ENCODE measurements at regions not wholly inside any gene's neighbourhood (a gene's known extent, or its start where the extent isn't known, plus 50 kb on each side); places are given as distances from the start of the nearest gene placed in this dataset.

DNA sequence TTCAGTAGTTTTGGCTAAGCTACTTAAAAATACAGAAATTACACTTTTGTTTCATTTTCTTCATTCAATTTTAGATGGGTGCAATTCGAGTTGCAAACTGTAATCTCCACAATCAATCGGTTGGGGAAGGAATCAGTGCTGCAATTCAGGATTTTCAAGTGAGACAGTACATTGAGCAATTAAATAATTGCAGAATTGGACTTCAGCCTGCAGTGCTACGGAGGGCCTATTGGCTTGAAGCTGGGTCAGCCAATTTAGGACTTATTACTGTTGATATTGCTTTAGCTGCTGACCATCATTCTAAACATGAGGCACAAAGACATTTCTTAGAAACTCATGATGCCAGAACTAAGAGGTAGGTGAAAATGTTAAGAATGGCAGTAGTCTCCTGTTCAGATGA, 77.7 kb downstream of the BLTP1 start:
- H3K27ac Mint-ChIP-seq, result peak overlapping the region in 1 of 3 donors; percentile 71
- no peak for DNase-seq
- no peak for ATAC-seq (ENCODE audit: low read depth in 2 of 2)
- H3K4me1 Mint-ChIP-seq, result peaks cover 0 to 7% (median under 1%) of the 10 kb centered on the region in 4 donors
- no peaks in the 10 kb centered on the region for H3K9me3 Mint-ChIP-seq
- Histone ChIP-seq H3K36me3 (ENCODE audit: control insufficient read depth, insufficient read depth, low read length) (peaks cover 54% of the 10 kb centered on the region), H3K27ac (ENCODE audit: insufficient read depth, low read length, poor library complexity, severe bottlenecking) (no peak overlapping the region), H3K9me3 (ENCODE audit: control insufficient read depth in 2 of 2, low read length in 2 of 2) (no peaks in the 10 kb centered on the region), H3K4me1 (ENCODE audit: control insufficient read depth, insufficient read depth, low read length, poor library complexity, severe bottlenecking) (no peaks in the 10 kb centered on the region), H3K4me3 (ENCODE audit: low read depth, low read length) (no peak overlapping the region), H3K27me3 (ENCODE audit: control insufficient read depth, insufficient read depth, low read length) (no peaks in the 10 kb centered on the region)
- H3K27me3 Mint-ChIP-seq, result no peaks in the 10 kb centered on the region
- peaks cover 42% of the 10 kb centered on the region for H3K36me3 Mint-ChIP-seq
- H3K4me3 Mint-ChIP-seq, result no peak overlapping the region

DNA sequence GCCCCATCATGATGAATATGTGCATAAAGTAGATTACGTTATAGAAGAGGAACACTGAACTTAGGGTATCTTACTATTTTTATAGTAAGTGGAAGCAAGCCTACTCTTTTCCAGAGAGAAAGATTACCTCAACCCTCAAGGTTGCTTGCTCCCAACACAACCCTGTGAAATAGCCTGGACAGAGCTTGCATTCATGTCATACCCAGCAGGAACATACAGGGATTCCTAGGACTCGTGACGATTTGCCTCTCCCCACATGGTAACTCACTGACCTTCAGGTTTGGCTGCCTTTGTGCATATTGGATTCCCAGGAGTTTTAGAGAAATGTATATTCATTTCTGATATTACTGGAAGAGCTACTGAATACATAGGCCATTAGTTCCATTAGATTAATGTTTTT, 80.5 kb downstream of the BLTP1 start:
- Mint-ChIP-seq H3K36me3 (peaks cover 50% of the 10 kb centered on the region), H3K27ac (no peak overlapping the region)
- H3K4me3 ChIP-seq (ENCODE audit: low read depth, low read length), result no peak overlapping the region

DNA sequence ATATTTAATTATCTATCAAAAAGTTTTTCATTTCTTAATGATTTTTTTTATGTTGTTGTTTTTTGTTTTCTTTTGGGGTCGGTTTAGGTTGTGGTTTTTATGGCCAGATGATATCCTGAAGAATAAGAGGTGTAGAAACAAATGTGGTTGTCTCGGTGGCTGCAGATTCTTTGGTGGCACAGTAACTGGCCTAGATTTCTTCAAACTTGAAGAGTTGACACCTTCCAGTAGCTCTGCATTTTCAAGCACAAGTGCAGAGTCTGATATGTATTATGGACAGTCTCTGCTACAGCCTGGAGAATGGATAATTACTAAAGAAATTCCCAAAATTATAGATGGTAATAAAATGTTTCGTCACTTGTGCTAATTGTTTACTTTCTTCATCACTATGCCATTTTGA, 82.6 kb downstream of the BLTP1 start:
- ATAC-seq (ENCODE audit: low read depth in 2 of 2) (no peak), DNase-seq (no peak)
- H3K4me3 Mint-ChIP-seq, result no peak overlapping the region
- Histone ChIP-seq H3K27me3 (ENCODE audit: control insufficient read depth, insufficient read depth, low read length) (no peaks in the 10 kb centered on the region), H3K4me1 (ENCODE audit: control insufficient read depth, insufficient read depth, low read length, poor library complexity, severe bottlenecking) (no peaks in the 10 kb centered on the region), H3K36me3 (ENCODE audit: control insufficient read depth, insufficient read depth, low read length) (peaks cover 44% of the 10 kb centered on the region), H3K27ac (ENCODE audit: insufficient read depth, low read length, poor library complexity, severe bottlenecking) (no peak overlapping the region), H3K4me3 (ENCODE audit: low read depth, low read length) (no peak overlapping the region), H3K9me3 (ENCODE audit: control insufficient read depth in 2 of 2, low read length in 2 of 2) (no peaks in the 10 kb centered on the region)
- peak overlapping the region in 1 of 3 donors; percentile 20 for H3K27ac Mint-ChIP-seq
- peaks cover 56% of the 10 kb centered on the region for H3K36me3 Mint-ChIP-seq
- peaks cover 0 to 19% (median 4%) of the 10 kb centered on the region in 4 donors for H3K4me1 Mint-ChIP-seq
- no peaks in the 10 kb centered on the region for H3K27me3 Mint-ChIP-seq
- no peaks in the 10 kb centered on the region for H3K9me3 Mint-ChIP-seq

More for the DNA sequence above, 80.5 kb downstream of the BLTP1 start:
- Histone ChIP-seq H3K27ac (ENCODE audit: insufficient read depth, low read length, poor library complexity, severe bottlenecking) (no peak overlapping the region), H3K4me1 (ENCODE audit: control insufficient read depth, insufficient read depth, low read length, poor library complexity, severe bottlenecking) (no peaks in the 10 kb centered on the region), H3K36me3 (ENCODE audit: control insufficient read depth, insufficient read depth, low read length) (peaks cover 40% of the 10 kb centered on the region), H3K27me3 (ENCODE audit: control insufficient read depth, insufficient read depth, low read length) (no peaks in the 10 kb centered on the region), H3K9me3 (ENCODE audit: control insufficient read depth in 2 of 2, low read length in 2 of 2) (no peaks in the 10 kb centered on the region)
- Mint-ChIP-seq H3K9me3 (no peaks in the 10 kb centered on the region), H3K4me3 (no peak overlapping the region), H3K27me3 (no peaks in the 10 kb centered on the region), H3K4me1 (peaks cover 0 to 10% (median 2%) of the 10 kb centered on the region in 4 donors)
- ATAC-seq (ENCODE audit: low read depth in 2 of 2) (no peak), DNase-seq (no peak)

DNA sequence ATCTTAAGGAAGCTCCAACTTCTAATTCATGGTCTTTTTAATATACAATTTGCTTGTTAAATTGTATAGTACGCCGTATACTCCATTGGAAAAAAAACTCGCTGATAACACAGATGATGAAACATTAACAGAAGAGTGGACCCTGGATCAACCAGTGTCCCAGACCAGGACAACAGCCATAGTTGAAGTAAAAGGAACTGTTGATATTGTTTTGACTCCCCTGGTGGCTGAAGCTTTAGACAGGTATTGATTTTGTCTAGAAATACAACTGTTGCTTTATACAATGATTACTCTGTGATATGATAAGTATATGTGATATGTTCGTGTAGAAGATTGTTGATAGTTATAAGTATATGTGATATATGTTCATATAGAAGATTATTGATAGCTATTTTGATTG, 91.7 kb downstream of the BLTP1 start:
- no peak for ATAC-seq (ENCODE audit: low read depth in 2 of 2)
- Mint-ChIP-seq H3K4me1 (peaks cover 0 to 8% (median 2%) of the 10 kb centered on the region in 4 donors), H3K27me3 (no peaks in the 10 kb centered on the region), H3K36me3 (peaks cover 46% of the 10 kb centered on the region), H3K9me3 (no peaks in the 10 kb centered on the region), H3K4me3 (no peak overlapping the region), H3K27ac (no peak overlapping the region)
- H3K27ac ChIP-seq (ENCODE audit: insufficient read depth, low read length, poor library complexity, severe bottlenecking), result no peak overlapping the region
- no peaks in the 10 kb centered on the region for H3K4me1 ChIP-seq (ENCODE audit: control insufficient read depth, insufficient read depth, low read length, poor library complexity, severe bottlenecking)
- H3K27me3 ChIP-seq (ENCODE audit: control insufficient read depth, insufficient read depth, low read length), result no peaks in the 10 kb centered on the region
- no peak for DNase-seq
- H3K36me3 ChIP-seq (ENCODE audit: control insufficient read depth, insufficient read depth, low read length), result peaks cover 53% of the 10 kb centered on the region
- H3K9me3 ChIP-seq (ENCODE audit: control insufficient read depth in 2 of 2, low read length in 2 of 2), result no peaks in the 10 kb centered on the region
- H3K4me3 ChIP-seq (ENCODE audit: low read depth, low read length), result no peak overlapping the region

DNA sequence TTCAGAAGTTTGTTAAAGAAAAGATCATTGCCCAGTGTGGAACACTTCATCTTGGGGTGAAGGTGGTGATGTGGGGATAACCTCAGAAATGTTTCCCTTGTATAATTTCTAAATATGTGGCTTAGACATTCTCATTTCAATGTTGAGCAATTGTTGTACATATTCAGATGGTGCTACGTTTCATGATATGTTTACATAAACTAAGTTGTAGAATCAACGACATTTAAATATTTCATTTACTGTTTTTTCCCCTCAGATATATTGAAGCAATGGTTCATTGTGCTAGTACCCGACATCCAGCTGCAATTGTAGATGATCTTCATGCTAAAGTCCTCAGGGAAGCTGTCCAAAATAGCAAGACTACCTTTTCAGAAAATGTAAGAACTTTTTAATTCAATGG, 92.6 kb downstream of the BLTP1 start:
- no peaks in the 10 kb centered on the region for H3K27me3 Mint-ChIP-seq
- H3K9me3 Mint-ChIP-seq, result no peaks in the 10 kb centered on the region
- Histone ChIP-seq H3K9me3 (ENCODE audit: control insufficient read depth in 2 of 2, low read length in 2 of 2) (no peaks in the 10 kb centered on the region), H3K36me3 (ENCODE audit: control insufficient read depth, insufficient read depth, low read length) (peaks cover 58% of the 10 kb centered on the region), H3K27me3 (ENCODE audit: control insufficient read depth, insufficient read depth, low read length) (no peaks in the 10 kb centered on the region), H3K27ac (ENCODE audit: insufficient read depth, low read length, poor library complexity, severe bottlenecking) (no peak overlapping the region), H3K4me3 (ENCODE audit: low read depth, low read length) (no peak overlapping the region), H3K4me1 (ENCODE audit: control insufficient read depth, insufficient read depth, low read length, poor library complexity, severe bottlenecking) (no peaks in the 10 kb centered on the region)
- ATAC-seq (ENCODE audit: low read depth in 2 of 2) (no peak), DNase-seq (no peak)
- H3K27ac Mint-ChIP-seq, result no peak overlapping the region
- H3K36me3 Mint-ChIP-seq, result peaks cover 45% of the 10 kb centered on the region
- H3K4me1 Mint-ChIP-seq, result peaks cover 0 to 6% (median 2%) of the 10 kb centered on the region in 4 donors
- H3K4me3 Mint-ChIP-seq, result no peak overlapping the region

DNA sequence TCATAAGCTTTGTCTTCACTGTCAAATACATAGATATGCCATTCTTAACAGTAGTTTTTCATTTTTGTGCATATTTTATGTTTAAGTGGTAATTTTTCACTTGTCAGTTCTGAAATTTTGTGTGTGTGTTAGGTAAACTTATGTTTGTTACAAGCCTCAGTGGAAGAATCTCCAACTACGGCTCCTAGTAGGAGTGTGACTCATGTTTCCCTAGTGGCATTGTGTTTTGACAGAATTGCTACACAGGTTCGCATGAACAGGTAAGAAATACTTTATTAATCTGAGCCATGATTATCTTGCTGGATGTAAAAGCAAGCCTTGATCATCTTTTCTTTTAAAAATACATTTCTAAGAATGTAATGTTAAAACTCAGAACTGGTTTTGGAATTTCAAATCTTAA, 94.4 kb downstream of the BLTP1 start:
- Histone ChIP-seq H3K4me3 (ENCODE audit: low read depth, low read length) (no peak overlapping the region), H3K27ac (ENCODE audit: insufficient read depth, low read length, poor library complexity, severe bottlenecking) (no peak overlapping the region), H3K27me3 (ENCODE audit: control insufficient read depth, insufficient read depth, low read length) (no peaks in the 10 kb centered on the region), H3K4me1 (ENCODE audit: control insufficient read depth, insufficient read depth, low read length, poor library complexity, severe bottlenecking) (no peaks in the 10 kb centered on the region), H3K9me3 (ENCODE audit: control insufficient read depth in 2 of 2, low read length in 2 of 2) (no peaks in the 10 kb centered on the region), H3K36me3 (ENCODE audit: control insufficient read depth, insufficient read depth, low read length) (peaks cover 67% of the 10 kb centered on the region)
- no peak overlapping the region for H3K4me3 Mint-ChIP-seq
- no peaks in the 10 kb centered on the region for H3K4me1 Mint-ChIP-seq
- no peaks in the 10 kb centered on the region for H3K9me3 Mint-ChIP-seq
- H3K36me3 Mint-ChIP-seq, result peaks cover 36% of the 10 kb centered on the region
- H3K27me3 Mint-ChIP-seq, result no peaks in the 10 kb centered on the region
- DNase-seq, result no peak
- no peak for ATAC-seq (ENCODE audit: low read depth in 2 of 2)
- H3K27ac Mint-ChIP-seq, result no peak overlapping the region

DNA sequence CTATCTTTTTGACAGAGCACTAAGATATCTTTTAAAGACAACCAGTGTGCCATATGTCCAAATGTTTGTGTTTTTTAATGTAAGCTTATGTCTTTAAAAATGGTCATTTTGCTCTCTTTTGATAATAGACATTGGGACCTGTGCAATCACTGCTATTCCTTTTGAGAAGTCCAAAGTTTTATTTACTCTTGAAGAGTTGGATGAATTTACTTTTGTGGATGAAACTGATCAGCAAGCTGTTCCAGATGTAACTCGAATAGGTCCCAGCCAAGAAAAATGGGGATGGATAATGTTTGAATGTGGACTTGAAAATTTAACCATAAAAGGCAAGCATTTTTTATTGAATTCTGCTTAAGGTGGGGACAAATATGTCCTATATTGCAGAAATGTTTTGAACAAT, 97.2 kb downstream of the BLTP1 start:
- Histone ChIP-seq H3K27ac (ENCODE audit: insufficient read depth, low read length, poor library complexity, severe bottlenecking) (no peak overlapping the region), H3K4me1 (ENCODE audit: control insufficient read depth, insufficient read depth, low read length, poor library complexity, severe bottlenecking) (no peaks in the 10 kb centered on the region), H3K36me3 (ENCODE audit: control insufficient read depth, insufficient read depth, low read length) (peaks cover 86% of the 10 kb centered on the region), H3K27me3 (ENCODE audit: control insufficient read depth, insufficient read depth, low read length) (no peaks in the 10 kb centered on the region), H3K4me3 (ENCODE audit: low read depth, low read length) (no peak overlapping the region), H3K9me3 (ENCODE audit: control insufficient read depth in 2 of 2, low read length in 2 of 2) (no peaks in the 10 kb centered on the region)
- DNase-seq (no peak), ATAC-seq (ENCODE audit: low read depth in 2 of 2) (no peak)
- H3K36me3 Mint-ChIP-seq, result peaks cover 50% of the 10 kb centered on the region
- no peak overlapping the region for H3K27ac Mint-ChIP-seq
- peaks cover 4% of the 10 kb centered on the region for H3K27me3 Mint-ChIP-seq
- H3K9me3 Mint-ChIP-seq, result peaks cover 0 to 1% (median 0%) of the 10 kb centered on the region in 7 donors
- peaks cover 0 to 11% (median 0%) of the 10 kb centered on the region in 4 donors for H3K4me1 Mint-ChIP-seq
- H3K4me3 Mint-ChIP-seq, result no peak overlapping the region

DNA sequence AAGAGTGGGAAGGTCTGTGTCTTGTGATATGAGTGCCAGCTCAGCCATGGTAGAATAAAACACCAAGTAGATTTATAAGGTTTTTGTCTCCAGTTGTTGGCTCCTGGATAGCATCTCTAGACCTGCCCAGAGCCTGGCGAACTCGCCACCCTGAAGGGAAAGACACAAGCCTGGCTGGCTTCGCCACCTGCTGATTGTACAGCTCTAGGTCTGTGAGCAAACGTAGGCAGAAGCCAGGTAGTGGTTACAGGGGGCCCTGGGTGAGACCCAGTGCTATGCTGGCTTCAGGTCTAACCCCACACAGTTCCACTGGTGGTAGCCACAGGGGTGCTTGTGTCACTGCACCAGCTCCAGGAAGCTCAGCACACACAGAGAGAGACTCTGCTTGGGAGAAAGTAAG, 100.5 kb downstream of the BLTP1 start:
- peaks cover 4% of the 10 kb centered on the region for H3K27me3 Mint-ChIP-seq
- Histone ChIP-seq H3K27me3 (ENCODE audit: control insufficient read depth, insufficient read depth, low read length) (no peaks in the 10 kb centered on the region), H3K27ac (ENCODE audit: insufficient read depth, low read length, poor library complexity, severe bottlenecking) (no peak overlapping the region), H3K36me3 (ENCODE audit: control insufficient read depth, insufficient read depth, low read length) (peaks cover 84% of the 10 kb centered on the region), H3K4me3 (ENCODE audit: low read depth, low read length) (no peak overlapping the region), H3K9me3 (ENCODE audit: control insufficient read depth in 2 of 2, low read length in 2 of 2) (no peaks in the 10 kb centered on the region), H3K4me1 (ENCODE audit: control insufficient read depth, insufficient read depth, low read length, poor library complexity, severe bottlenecking) (no peaks in the 10 kb centered on the region)
- peak overlapping the region in 1 of 3 donors; percentile 54 for H3K27ac Mint-ChIP-seq
- no peak overlapping the region for H3K4me3 Mint-ChIP-seq
- no peak for DNase-seq
- peaks cover 0 to 16% (median 2%) of the 10 kb centered on the region in 4 donors for H3K4me1 Mint-ChIP-seq
- H3K9me3 Mint-ChIP-seq, result peaks cover 0 to 1% (median 0%) of the 10 kb centered on the region in 7 donors
- H3K36me3 Mint-ChIP-seq, result peaks cover 60% of the 10 kb centered on the region
- ATAC-seq (ENCODE audit: low read depth in 2 of 2), result no peak

Data from CD4-positive, CD25-positive, alpha-beta regulatory T cell (primary cell).